HepG2 (cell line): ENCODE measurements at regions not wholly inside any gene's neighbourhood (a gene's known extent, or its start where the extent isn't known, plus 50 kb on each side); places are given as distances from the start of the nearest gene placed in this dataset.

ENCODE experiments used
- ARNTL ChIP-seq: sonication (generic); formaldehyde crosslinking; IDR thresholded peaks from 2 replicates; pipeline ENCODE4 v1.4.0; 2020; ENCODE audit warnings: mild to moderate bottlenecking, missing genetic modification reagents
- HES4 ChIP-seq: sonication (generic); formaldehyde crosslinking; IDR thresholded peaks from 2 replicates; pipeline ENCODE4 v1.9.0; 2021; ENCODE audit warnings: mild to moderate bottlenecking, missing genetic modification reagents, borderline replicate concordance
- MIER2 ChIP-seq: IDR thresholded peaks from 2 replicates; pipeline ENCODE4 v1.6.1; 2016; ENCODE audit warnings: missing biosample characterization, missing genetic modification reagents
- POLR2AphosphoS5 ChIP-seq: IDR thresholded peaks from 2 replicates; pipeline ENCODE4 v1.6.1; 2012; ENCODE audit warnings: low read depth, low read length
- RBM39 ChIP-seq: fragments of 200-400 bp; formaldehyde crosslinking; IDR thresholded peaks from one replicate; pipeline ENCODE4 v1.6.1; 2018; ENCODE audit warnings: antibody characterized with exemption, mild to moderate bottlenecking, low read depth, low read length; ENCODE audit not compliant: poor library complexity, severe bottlenecking
- REL ChIP-seq: sonication (generic); formaldehyde crosslinking; conservative IDR thresholded peaks from 2 replicates; pipeline ENCODE4 v1.8.0; 2022; ENCODE audit warnings: mild to moderate bottlenecking, missing genetic modification reagents, moderate library complexity
- SIN3B ChIP-seq: fragments of 150-350 bp; IDR thresholded peaks from 2 replicates; pipeline ENCODE4 v1.6.1; 2014; ENCODE audit warnings: low read length
- ZBED4 ChIP-seq: sonication (generic); formaldehyde crosslinking; IDR thresholded peaks from 2 replicates; pipeline ENCODE4 v1.4.0; 2020; ENCODE audit warnings: missing genetic modification reagents, borderline replicate concordance
- ZBTB10 ChIP-seq: sonication (generic); formaldehyde crosslinking; IDR thresholded peaks from 2 replicates; pipeline ENCODE4 v1.4.0; 2020; ENCODE audit warnings: missing genetic modification reagents, borderline replicate concordance
- ZBTB40 ChIP-seq, 2 experiments: fragments of 450-650 bp in 1 of 2; sonication (generic) in 1 of 2; formaldehyde crosslinking in 1 of 2; IDR thresholded peaks; 2 replicates each; pipeline versions ENCODE4 v1.6.1 to v1.8.0; 2016 to 2022; ENCODE audit warnings: antibody characterized with exemption in 1 of 2, mild to moderate bottlenecking in 1 of 2, missing genetic modification reagents in 1 of 2
- ZNF333 ChIP-seq: sonication (generic); formaldehyde crosslinking; IDR thresholded peaks from 2 replicates; pipeline ENCODE4 v1.4.0; 2020; ENCODE audit warnings: mild to moderate bottlenecking, missing genetic modification reagents, borderline replicate concordance
- ZNF720 ChIP-seq: sonication (generic); formaldehyde crosslinking; IDR thresholded peaks from 2 replicates; pipeline ENCODE4 v1.4.0; 2020; ENCODE audit warnings: missing genetic modification reagents

GRCh38 chr15:53454843-53455721 lies 304.4 kb downstream of the WDR72 start (continued):
- TF ChIP-seq ZBTB10 (CRISPR knock-in tag): no peak
- peak; percentile 97 for TF ChIP-seq ARNTL (CRISPR knock-in tag)
- no peak for TF ChIP-seq ZNF720 (CRISPR knock-in tag)
- no peak for TF ChIP-seq REL (CRISPR knock-in tag)
- TF ChIP-seq POLR2AphosphoS5: no peak
- TF ChIP-seq ZNF333: no peak
- no peak for TF ChIP-seq ZBTB40 (IDR thresholded peaks at IDR 0.05)
- no peak; the same call in 1 of the 2 replicates for TF ChIP-seq ZBTB40 (CRISPR knock-in tag; IDR thresholded peaks at IDR 0.05)
- TF ChIP-seq HES4 (CRISPR knock-in tag): no peak
- TF ChIP-seq RBM39: no peak
- TF ChIP-seq ZBED4 (CRISPR knock-in tag): no peak; the same call in 1 of the 2 replicates
- TF ChIP-seq SIN3B: no peak
- TF ChIP-seq MIER2: no peak
